PFSK-1 (cell line): ENCODE measurements at regions not wholly inside any gene's neighbourhood (a gene's known extent, or its start where the extent isn't known, plus 50 kb on each side); places are given as distances from the start of the nearest gene placed in this dataset.

Source experiments
- FOXP2 ChIP-seq: optimal IDR thresholded peaks from 2 replicates; pipeline ENCODE3; 2011; ENCODE audit warnings: borderline replicate concordance, control low read depth, inconsistent platforms; ENCODE audit not compliant: insufficient read depth; ENCODE audit errors: extremely low read length, extremely low read depth
- POLR2AphosphoS5 ChIP-seq: IDR thresholded peaks from 2 replicates; pipeline ENCODE4 v1.6.1; 2012; ENCODE audit warnings: low read depth, mild to moderate bottlenecking, control low read depth, low read length, moderate library complexity
- SIN3A ChIP-seq: IDR thresholded peaks from 2 replicates; pipeline ENCODE4 v1.6.1; 2012; ENCODE audit warnings: mild to moderate bottlenecking, low read length, moderate library complexity, borderline replicate concordance; ENCODE audit not compliant: insufficient read depth
- TAF1 ChIP-seq: IDR thresholded peaks from 2 replicates; pipeline ENCODE4 v1.6.1; 2012; ENCODE audit warnings: low read length, control low read depth, borderline replicate concordance; ENCODE audit not compliant: insufficient read depth
- TF ChIP-seq, protein P1 (sequence below), 2 experiments: IDR thresholded peaks; 2 replicates each; pipeline versions ENCODE4 v1.6.1 to v1.8.0; 2011 to 2012; ENCODE audit warnings: low read depth in 2 of 2, low read length in 2 of 2, control low read depth in 1 of 2, inconsistent platforms in 1 of 2, mild to moderate bottlenecking in 1 of 2, moderate library complexity in 1 of 2; ENCODE audit not compliant: insufficient read depth in 1 of 2

DNA sequence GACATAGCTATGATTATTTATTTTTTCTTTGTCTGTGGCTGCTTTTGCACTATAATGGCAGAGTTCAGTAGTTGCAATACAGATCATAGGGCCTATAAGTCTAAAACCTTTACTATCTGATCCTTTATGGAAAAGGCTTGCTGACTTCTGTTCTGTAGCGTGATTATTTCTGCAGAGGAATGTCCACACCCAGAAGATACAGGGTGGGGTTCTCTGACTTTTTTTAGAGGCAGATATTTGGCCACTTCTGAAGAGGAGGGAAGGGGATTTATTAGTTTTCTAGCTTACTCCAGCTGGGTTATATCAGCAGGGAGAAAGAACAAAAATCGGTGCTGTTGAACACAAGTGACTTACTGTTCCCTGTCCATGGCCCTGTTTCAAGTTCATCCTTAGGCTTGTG is 97.6 kb downstream of the RPE65 start:
- no peak for TF ChIP-seq POLR2AphosphoS5
- TF ChIP-seq FOXP2: no peak
- TF ChIP-seq SIN3A: no peak
- TF ChIP-seq, protein P1, sequence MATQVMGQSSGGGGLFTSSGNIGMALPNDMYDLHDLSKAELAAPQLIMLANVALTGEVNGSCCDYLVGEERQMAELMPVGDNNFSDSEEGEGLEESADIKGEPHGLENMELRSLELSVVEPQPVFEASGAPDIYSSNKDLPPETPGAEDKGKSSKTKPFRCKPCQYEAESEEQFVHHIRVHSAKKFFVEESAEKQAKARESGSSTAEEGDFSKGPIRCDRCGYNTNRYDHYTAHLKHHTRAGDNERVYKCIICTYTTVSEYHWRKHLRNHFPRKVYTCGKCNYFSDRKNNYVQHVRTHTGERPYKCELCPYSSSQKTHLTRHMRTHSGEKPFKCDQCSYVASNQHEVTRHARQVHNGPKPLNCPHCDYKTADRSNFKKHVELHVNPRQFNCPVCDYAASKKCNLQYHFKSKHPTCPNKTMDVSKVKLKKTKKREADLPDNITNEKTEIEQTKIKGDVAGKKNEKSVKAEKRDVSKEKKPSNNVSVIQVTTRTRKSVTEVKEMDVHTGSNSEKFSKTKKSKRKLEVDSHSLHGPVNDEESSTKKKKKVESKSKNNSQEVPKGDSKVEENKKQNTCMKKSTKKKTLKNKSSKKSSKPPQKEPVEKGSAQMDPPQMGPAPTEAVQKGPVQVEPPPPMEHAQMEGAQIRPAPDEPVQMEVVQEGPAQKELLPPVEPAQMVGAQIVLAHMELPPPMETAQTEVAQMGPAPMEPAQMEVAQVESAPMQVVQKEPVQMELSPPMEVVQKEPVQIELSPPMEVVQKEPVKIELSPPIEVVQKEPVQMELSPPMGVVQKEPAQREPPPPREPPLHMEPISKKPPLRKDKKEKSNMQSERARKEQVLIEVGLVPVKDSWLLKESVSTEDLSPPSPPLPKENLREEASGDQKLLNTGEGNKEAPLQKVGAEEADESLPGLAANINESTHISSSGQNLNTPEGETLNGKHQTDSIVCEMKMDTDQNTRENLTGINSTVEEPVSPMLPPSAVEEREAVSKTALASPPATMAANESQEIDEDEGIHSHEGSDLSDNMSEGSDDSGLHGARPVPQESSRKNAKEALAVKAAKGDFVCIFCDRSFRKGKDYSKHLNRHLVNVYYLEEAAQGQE (IDR thresholded peaks at IDR 0.05; ENCODE audit: insufficient read depth in 1 of 2, low read depth in 2 of 2, low read length in 2 of 2): no peak
- TF ChIP-seq TAF1: no peak

DNA sequence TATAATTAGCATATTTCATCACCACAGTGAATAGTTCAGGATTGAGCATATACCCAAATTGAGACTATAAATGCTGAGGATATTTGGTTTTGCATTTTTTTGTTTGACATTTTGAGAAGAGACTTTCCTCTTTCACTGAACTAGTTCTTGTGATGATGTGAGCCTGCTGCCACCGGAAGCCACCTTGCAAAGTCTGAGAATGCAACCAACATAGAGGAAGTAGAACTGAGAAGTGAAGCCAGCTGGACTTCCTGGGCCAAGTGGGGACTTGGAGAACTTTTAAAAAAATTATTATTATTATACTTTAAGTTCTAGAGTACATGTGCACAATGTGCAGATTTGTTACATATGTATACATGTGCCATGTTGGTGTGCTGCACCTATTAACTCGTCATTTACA is 102.3 kb downstream of the RPE65 start:
- TF ChIP-seq TAF1 (no peak), POLR2AphosphoS5 (no peak), FOXP2 (no peak), SIN3A (no peak)
- TF ChIP-seq, protein P1 (IDR thresholded peaks at IDR 0.05; ENCODE audit: insufficient read depth in 1 of 2, low read depth in 2 of 2, low read length in 2 of 2): no peak

DNA sequence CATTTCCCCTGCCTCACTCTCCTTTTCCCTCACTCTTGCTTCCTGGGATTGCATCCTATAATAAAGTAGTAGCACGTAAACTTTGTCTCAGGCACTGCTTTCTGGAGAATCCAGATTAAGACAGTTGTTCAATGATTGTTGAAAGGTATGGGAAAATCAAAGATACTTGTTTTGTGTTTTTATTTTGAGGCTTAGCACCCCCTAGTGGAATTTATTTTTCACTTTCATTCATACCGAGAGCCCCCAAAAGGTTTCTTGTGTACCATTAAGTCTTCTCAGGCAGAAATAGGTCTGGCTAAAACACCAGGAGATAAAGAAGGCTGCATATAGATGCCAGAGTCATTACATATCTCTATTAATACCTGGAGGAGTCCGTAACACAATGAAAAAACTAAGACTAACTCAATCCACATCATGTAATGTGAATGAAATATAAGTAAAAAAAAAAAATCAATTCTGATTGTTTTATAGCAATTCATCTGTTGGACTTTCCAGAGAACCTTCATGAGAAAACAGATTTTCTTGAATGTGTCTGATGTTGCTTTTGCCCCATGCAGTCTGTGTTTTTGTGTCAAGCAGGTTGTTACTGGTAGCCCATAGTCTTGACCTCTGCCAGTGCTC is 103.5 kb downstream of the RPE65 start:
- TF ChIP-seq SIN3A (no peak), POLR2AphosphoS5 (no peak), FOXP2 (no peak), TAF1 (no peak)
- TF ChIP-seq, protein P1 (IDR thresholded peaks at IDR 0.05; ENCODE audit: insufficient read depth in 1 of 2, low read depth in 2 of 2, low read length in 2 of 2): no peak

DNA sequence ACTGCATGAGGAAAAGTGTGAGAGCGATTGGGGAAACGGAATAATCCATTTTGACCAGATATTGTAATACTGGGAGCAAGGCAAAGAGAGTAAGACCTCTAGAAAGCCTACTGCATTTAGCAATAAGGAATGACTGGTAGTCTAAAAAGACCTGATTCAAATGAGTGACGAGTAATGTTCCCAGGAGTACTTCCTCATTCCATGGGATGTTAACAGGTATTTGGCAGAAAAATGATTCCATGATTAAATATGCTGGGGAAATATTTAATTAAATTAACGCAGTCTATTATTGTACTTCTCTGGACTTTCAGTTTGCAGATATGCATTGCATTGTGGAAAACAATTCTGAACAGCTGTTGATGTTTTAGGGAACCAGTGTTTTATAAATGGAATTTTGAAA is 105.5 kb downstream of the RPE65 start:
- TF ChIP-seq SIN3A (no peak), TAF1 (no peak), FOXP2 (no peak), POLR2AphosphoS5 (no peak)
- TF ChIP-seq, protein P1 (IDR thresholded peaks at IDR 0.05; ENCODE audit: insufficient read depth in 1 of 2, low read depth in 2 of 2, low read length in 2 of 2): no peak

DNA sequence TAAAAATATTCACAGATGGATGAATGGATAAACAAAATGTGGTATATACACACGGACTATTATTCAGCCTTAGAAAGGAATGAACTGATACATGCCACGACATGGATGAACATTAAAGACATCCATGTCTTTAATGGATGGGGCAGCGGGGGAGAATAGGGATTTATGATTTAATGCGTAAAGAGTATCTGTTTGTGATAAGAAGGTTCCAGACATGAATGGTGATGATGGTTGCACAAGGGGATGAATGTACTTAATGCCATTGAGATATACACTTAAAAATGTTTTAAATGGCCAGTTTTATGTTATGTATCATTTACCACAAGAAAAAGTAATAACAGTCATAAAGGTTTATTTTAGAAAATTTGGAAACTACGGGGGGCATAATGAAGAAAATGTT is 108.6 kb upstream of the WLS start:
- TF ChIP-seq, protein P1 (IDR thresholded peaks at IDR 0.05; ENCODE audit: insufficient read depth in 1 of 2, low read depth in 2 of 2, low read length in 2 of 2): no peak
- TF ChIP-seq SIN3A (no peak), FOXP2 (no peak), POLR2AphosphoS5 (no peak), TAF1 (no peak)
